OCI-LY1 (cell line): ENCODE measurements at regions not wholly inside any gene's neighbourhood (a gene's known extent, or its start where the extent isn't known, plus 50 kb on each side); places are given as distances from the start of the nearest gene placed in this dataset.

Experiments
- H2AFZ ChIP-seq: fragments of 200-600 bp; sonication (generic), shearing (Covaris generic); 2 replicates; pipeline ENCODE4 v1.6.0; 2014; ENCODE audit warnings: antibody characterized with exemption, mild to moderate bottlenecking, low read length
- H3F3A ChIP-seq: fragments of 200-600 bp; sonication (generic), shearing (Covaris generic); 2 replicates; pipeline ENCODE4 v1.6.0; 2014; ENCODE audit warnings: mild to moderate bottlenecking, antibody characterized with exemption, low read length, moderate library complexity; ENCODE audit not compliant: insufficient read depth
- H3K27ac ChIP-seq: fragments of 200-600 bp; sonication (generic); 2 replicates; pipeline ENCODE4 v1.5.1; 2014; ENCODE audit warnings: low read length, mixed run types, mild to moderate bottlenecking, low read depth; ENCODE audit not compliant: poor library complexity, severe bottlenecking
- H3K27me3 ChIP-seq: fragments of 200-600 bp; sonication (generic); 2 replicates; pipeline ENCODE4 v1.6.0; 2014; ENCODE audit warnings: antibody characterized with exemption, mild to moderate bottlenecking, low read length, moderate library complexity; ENCODE audit not compliant: insufficient read depth
- H3K36me3 ChIP-seq: fragments of 200-600 bp; sonication (generic); 2 replicates; pipeline ENCODE4 v1.6.1; 2014; ENCODE audit warnings: mild to moderate bottlenecking, antibody characterized with exemption, low read length, moderate library complexity, mixed read lengths; ENCODE audit not compliant: insufficient read depth
- H3K4me1 ChIP-seq: fragments of 200-600 bp; sonication (generic); 2 replicates; pipeline ENCODE4 v1.5.1; 2014; ENCODE audit warnings: mild to moderate bottlenecking, low read length, moderate library complexity; ENCODE audit not compliant: insufficient read depth, severe bottlenecking
- H3K4me2 ChIP-seq: fragments of 200-600 bp; sonication (generic), shearing (Covaris generic); 2 replicates; pipeline ENCODE4 v1.6.1; 2014; ENCODE audit warnings: low read length
- H3K4me3 ChIP-seq: fragments of 200-600 bp; sonication (generic); 2 replicates; pipeline ENCODE4 v1.5.1; 2014; ENCODE audit warnings: low read length, low read depth, mild to moderate bottlenecking, mixed read lengths; ENCODE audit not compliant: poor library complexity, severe bottlenecking
- H3K79me2 ChIP-seq: fragments of 200-600 bp; shearing (Covaris generic); 2 replicates; pipeline ENCODE4 v1.6.1; 2016; ENCODE audit warnings: mixed run types, low read length, mixed read lengths; ENCODE audit not compliant: insufficient read depth
- H3K9ac ChIP-seq: fragments of 200-600 bp; sonication (generic), shearing (Covaris generic); 2 replicates; pipeline ENCODE4 v1.6.1; 2014; ENCODE audit warnings: mild to moderate bottlenecking, low read length, mixed read lengths
- H3K9me2 ChIP-seq: fragments of 200-600 bp; sonication (generic), shearing (Covaris generic); 2 replicates; pipeline ENCODE4 v1.6.1; 2014; ENCODE audit warnings: low read depth, mild to moderate bottlenecking, low read length, mixed read lengths
- H3K9me3 ChIP-seq: fragments of 200-600 bp; shearing (Covaris generic); 2 replicates; pipeline ENCODE4 v1.6.1; 2014; ENCODE audit warnings: low read length, mixed read lengths
- H4K20me1 ChIP-seq: fragments of 200-600 bp; sonication (generic), shearing (Covaris generic); 2 replicates; pipeline ENCODE4 v1.6.0; 2016; ENCODE audit warnings: mild to moderate bottlenecking, low read length; ENCODE audit not compliant: insufficient read depth
- CTCF ChIP-seq: fragments of 200-600 bp; sonication (generic), shearing (Covaris generic); IDR thresholded peaks from 2 replicates; pipeline ENCODE4 v1.5.1; 2017; ENCODE audit warnings: mild to moderate bottlenecking, antibody characterized with exemption, low read length, moderate library complexity, mixed read lengths
- EZH2 ChIP-seq: fragments of 200-600 bp; sonication (generic), shearing (Covaris generic); IDR thresholded peaks from 2 replicates; pipeline ENCODE4 v1.8.0; 2017; ENCODE audit warnings: borderline replicate concordance, mixed run types, mild to moderate bottlenecking, antibody characterized with exemption, low read length, moderate library complexity, mixed read lengths

- Histone ChIP-seq H3K36me3 (no peaks in the 10 kb centered on the region), H3K9me2 (no peaks in the 10 kb centered on the region), H3K4me3 (no peak overlapping the region), H3K79me2 (no peaks in the 10 kb centered on the region), H4K20me1 (no peaks in the 10 kb centered on the region), H3K9me3 (no peaks in the 10 kb centered on the region), H2AFZ (no peak overlapping the region), H3K4me1 (no peaks in the 10 kb centered on the region), H3K27ac (no peak overlapping the region), H3K9ac (no peak overlapping the region), H3F3A (no peaks in the 10 kb centered on the region), H3K27me3 (no peaks in the 10 kb centered on the region), H3K4me2 (no peak overlapping the region)
- no peak for TF ChIP-seq EZH2
Measured at GRCh38 chrX:79506001-79506400, 138.9 kb upstream of the ITM2A start.

- no peaks in the 10 kb centered on the region for H3F3A ChIP-seq
- no peaks in the 10 kb centered on the region for H3K79me2 ChIP-seq
- H3K36me3 ChIP-seq, result no peaks in the 10 kb centered on the region
- no peaks in the 10 kb centered on the region for H3K9me2 ChIP-seq
- H3K9ac ChIP-seq, result no peak overlapping the region
- no peaks in the 10 kb centered on the region for H3K27me3 ChIP-seq
- H3K27ac ChIP-seq, result no peak overlapping the region
- H3K9me3 ChIP-seq, result no peaks in the 10 kb centered on the region
- no peaks in the 10 kb centered on the region for H3K4me1 ChIP-seq
- no peak overlapping the region for H2AFZ ChIP-seq
- no peak overlapping the region for H3K4me2 ChIP-seq
- H4K20me1 ChIP-seq, result no peaks in the 10 kb centered on the region
- H3K4me3 ChIP-seq, result no peak overlapping the region
- TF ChIP-seq CTCF, result no peak
- TF ChIP-seq EZH2, result no peak
Measured at GRCh38 chrX:79482686-79483085, 115.6 kb upstream of the ITM2A start.

- H3F3A ChIP-seq, result no peaks in the 10 kb centered on the region
- no peak overlapping the region for H2AFZ ChIP-seq
- no peaks in the 10 kb centered on the region for H3K4me1 ChIP-seq
- H3K4me3 ChIP-seq, result no peak overlapping the region
- H3K36me3 ChIP-seq, result no peaks in the 10 kb centered on the region
- no peaks in the 10 kb centered on the region for H3K9me2 ChIP-seq
- H3K4me2 ChIP-seq, result no peak overlapping the region
- H3K27ac ChIP-seq, result no peak overlapping the region
- no peaks in the 10 kb centered on the region for H4K20me1 ChIP-seq
- H3K9me3 ChIP-seq, result no peaks in the 10 kb centered on the region
- H3K27me3 ChIP-seq, result no peaks in the 10 kb centered on the region
- H3K79me2 ChIP-seq, result no peaks in the 10 kb centered on the region
- TF ChIP-seq CTCF, result no peak
- no peak for TF ChIP-seq EZH2
- no peak overlapping the region for H3K9ac ChIP-seq
Measured at GRCh38 chrX:79477691-79478090, 110.6 kb upstream of the ITM2A start.

GRCh38 chrX:79466636-79467035, 99.5 kb upstream of the ITM2A start:
- Histone ChIP-seq H3F3A (no peaks in the 10 kb centered on the region), H3K79me2 (no peaks in the 10 kb centered on the region), H3K9me3 (no peaks in the 10 kb centered on the region), H3K36me3 (no peaks in the 10 kb centered on the region), H3K27me3 (no peaks in the 10 kb centered on the region), H3K27ac (no peak overlapping the region), H3K4me3 (no peak overlapping the region), H3K9ac (no peak overlapping the region), H3K4me1 (no peaks in the 10 kb centered on the region), H2AFZ (no peak overlapping the region), H4K20me1 (no peaks in the 10 kb centered on the region), H3K9me2 (no peaks in the 10 kb centered on the region), H3K4me2 (no peak overlapping the region)
- TF ChIP-seq CTCF (no peak), EZH2 (no peak)
